Ectodermal cell (in vitro differentiated cells): ENCODE measurements at regions not wholly inside any gene's neighbourhood (a gene's known extent, or its start where the extent isn't known, plus 50 kb on each side); places are given as distances from the start of the nearest gene placed in this dataset.

ENCODE experiments used
- H3K27ac ChIP-seq: 2 replicates; pipeline ENCODE4 v1.7.0; 2013; ENCODE audit warnings: mild to moderate bottlenecking, low read depth, low read length; ENCODE audit not compliant: insufficient read depth, poor library complexity, severe bottlenecking
- H3K27me3 ChIP-seq: 2 replicates; pipeline ENCODE4 v1.7.0; 2013; ENCODE audit warnings: mild to moderate bottlenecking, low read length; ENCODE audit not compliant: insufficient read depth, control insufficient read depth, poor library complexity, severe bottlenecking
- H3K36me3 ChIP-seq: one replicate; pipeline ENCODE4 v1.7.0; 2013; ENCODE audit warnings: low read length; ENCODE audit not compliant: control insufficient read depth, insufficient read depth
- H3K4me1 ChIP-seq: one replicate; pipeline ENCODE4 v1.7.0; 2013; ENCODE audit warnings: low read length; ENCODE audit not compliant: control insufficient read depth, insufficient read depth
- H3K4me3 ChIP-seq: 2 replicates; pipeline ENCODE4 v1.7.0; 2013; ENCODE audit warnings: low read depth, low read length, control low read depth; ENCODE audit not compliant: insufficient read depth
- H3K9me3 ChIP-seq: 2 replicates; pipeline ENCODE4 v1.7.0; 2013; ENCODE audit warnings: mild to moderate bottlenecking, low read length, moderate library complexity; ENCODE audit not compliant: control insufficient read depth
- WGBS, 2 experiments: methylation state at CpG; one replicate each; pipeline ENCODE4 v1.1.7; 2013; ENCODE audit warnings: missing lambda C conversion rate in 2 of 2; 5-methylcytosine and 5-hydroxymethylcytosine counted together

DNA sequence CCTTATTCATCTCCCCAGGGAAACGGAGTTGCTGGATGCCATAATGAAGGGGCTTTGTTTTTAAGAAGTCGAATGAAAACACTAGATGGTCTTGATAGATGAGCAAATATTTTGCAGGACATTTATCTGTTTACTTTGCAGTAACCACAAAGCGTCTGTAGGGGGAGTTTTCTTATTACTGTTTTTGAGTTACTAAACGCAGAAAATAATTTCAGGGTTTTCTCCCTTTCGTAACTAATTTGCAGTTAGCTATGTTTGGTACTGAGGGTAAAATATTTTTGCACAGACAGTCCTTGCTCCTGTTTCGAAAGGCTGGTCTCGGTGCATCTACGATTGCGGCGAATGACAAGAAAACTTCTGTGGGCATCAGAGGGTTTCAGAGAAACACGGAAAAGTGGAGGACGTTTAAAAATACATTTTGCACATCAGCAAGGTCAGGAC is 505.6 kb upstream of the MKI67 start:
- Histone ChIP-seq H3K27ac (no peak overlapping the region), H3K27me3 (no peaks in the 10 kb centered on the region), H3K36me3 (no peaks in the 10 kb centered on the region), H3K9me3 (no peaks in the 10 kb centered on the region), H3K4me3 (no peak overlapping the region), H3K4me1 (no peaks in the 10 kb centered on the region)
- 68 to 70% methylated on average over 12 of the region's 12 CpGs for WGBS, 2 experiments

DNA sequence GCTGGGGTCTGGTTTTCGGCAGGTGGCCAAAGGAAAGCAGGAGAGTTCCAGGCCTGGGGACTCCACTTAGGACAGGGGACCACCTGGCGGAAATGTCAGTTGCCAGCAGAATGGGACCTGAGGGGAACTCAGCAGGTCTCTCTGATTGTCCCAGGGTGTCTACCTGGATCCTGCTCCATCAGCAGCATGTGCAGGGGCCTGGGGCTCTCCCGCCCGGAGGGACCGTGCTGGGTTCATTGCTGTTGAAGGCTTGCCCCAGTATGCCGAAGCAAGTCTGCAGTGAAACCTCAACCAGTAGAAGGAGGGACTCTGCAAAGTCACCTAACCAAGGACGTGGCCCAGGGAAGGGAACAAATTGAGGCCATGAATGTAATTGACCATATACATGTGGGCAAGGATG is 506.5 kb upstream of the MKI67 start:
- no peaks in the 10 kb centered on the region for H3K27me3 ChIP-seq
- no peaks in the 10 kb centered on the region for H3K36me3 ChIP-seq
- 94 to 95% methylated on average over 7 of the region's 7 CpGs for WGBS, 2 experiments
- H3K4me1 ChIP-seq = no peaks in the 10 kb centered on the region
- H3K9me3 ChIP-seq = no peaks in the 10 kb centered on the region
- H3K4me3 ChIP-seq = no peak overlapping the region
- H3K27ac ChIP-seq = no peak overlapping the region

DNA sequence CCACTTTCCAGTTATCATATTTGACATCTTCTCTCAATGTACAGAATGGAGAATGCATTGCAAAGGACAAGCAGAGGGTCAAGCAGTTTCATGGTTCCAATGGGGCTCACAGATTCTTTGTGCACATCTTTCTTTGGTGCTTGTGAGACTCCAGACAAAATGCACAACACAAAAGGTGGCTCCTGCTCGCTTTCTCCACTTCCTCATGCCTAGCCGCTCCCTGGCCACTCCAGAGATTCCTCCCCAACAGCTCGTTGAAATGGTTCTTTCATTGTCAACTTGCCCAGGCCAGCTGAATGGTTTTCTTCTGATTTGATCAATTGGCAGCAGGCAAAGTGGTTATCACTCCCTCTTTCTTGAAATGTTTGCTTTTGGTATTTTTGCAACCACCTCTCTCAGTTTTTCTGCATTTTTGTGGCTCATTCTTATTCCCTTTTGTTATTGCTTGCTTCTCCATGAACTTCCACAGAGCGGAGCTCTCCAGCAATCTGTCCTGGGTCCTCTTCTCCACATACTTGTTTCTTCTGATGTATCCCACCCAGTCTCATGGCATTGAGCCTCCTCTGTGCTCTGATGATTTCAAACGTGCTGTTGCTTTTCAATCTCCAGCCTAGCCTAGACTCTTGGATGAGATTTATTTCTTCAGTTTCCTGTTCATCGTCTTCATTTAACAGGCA is 507.8 kb upstream of the MKI67 start:
- H3K27me3 ChIP-seq = no peaks in the 10 kb centered on the region
- H3K4me3 ChIP-seq = no peak overlapping the region
- no peaks in the 10 kb centered on the region for H3K4me1 ChIP-seq
- H3K36me3 ChIP-seq = no peaks in the 10 kb centered on the region
- 52 to 54% methylated on average over 6 of the region's 6 CpGs for WGBS, 2 experiments
- no peaks in the 10 kb centered on the region for H3K9me3 ChIP-seq
- no peak overlapping the region for H3K27ac ChIP-seq

- Histone ChIP-seq H3K27me3 (no peaks in the 10 kb centered on the region), H3K9me3 (no peaks in the 10 kb centered on the region), H3K27ac (no peak overlapping the region), H3K4me1 (no peaks in the 10 kb centered on the region), H3K36me3 (no peaks in the 10 kb centered on the region), H3K4me3 (no peak overlapping the region)
- 88% methylated on average over 4 of the region's 4 CpGs for WGBS, 2 experiments
Measured at GRCh38 chr10:128642023-128642422, 515.8 kb upstream of the MKI67 start.

- H3K4me1 ChIP-seq = no peaks in the 10 kb centered on the region
- H3K36me3 ChIP-seq = no peaks in the 10 kb centered on the region
- no peaks in the 10 kb centered on the region for H3K27me3 ChIP-seq
- 92 to 97% methylated on average over 1 to 2 of the region's 2 CpGs for WGBS, 2 experiments
- H3K4me3 ChIP-seq = no peak overlapping the region
- no peak overlapping the region for H3K27ac ChIP-seq
- no peaks in the 10 kb centered on the region for H3K9me3 ChIP-seq
Measured at GRCh38 chr10:128642502-128642901, 516.3 kb upstream of the MKI67 start.

- 100% methylated on average over 1 of the region's 1 CpG; no CpG with 5 or more reads in 1 of the 2 experiments for WGBS, 2 experiments
- no peaks in the 10 kb centered on the region for H3K36me3 ChIP-seq
- H3K4me3 ChIP-seq = no peak overlapping the region
- H3K27ac ChIP-seq = no peak overlapping the region
- H3K27me3 ChIP-seq = no peaks in the 10 kb centered on the region
- no peaks in the 10 kb centered on the region for H3K9me3 ChIP-seq
- no peaks in the 10 kb centered on the region for H3K4me1 ChIP-seq
Measured at GRCh38 chr10:128643658-128644057, 517.4 kb upstream of the MKI67 start.

GRCh38 chr10:128645486-128645885 is 519.3 kb upstream of the MKI67 start:
- Histone ChIP-seq H3K4me1 (no peaks in the 10 kb centered on the region), H3K27ac (no peak overlapping the region), H3K9me3 (no peaks in the 10 kb centered on the region), H3K4me3 (no peak overlapping the region), H3K27me3 (no peaks in the 10 kb centered on the region), H3K36me3 (no peaks in the 10 kb centered on the region)
- WGBS, 2 experiments = 100% methylated on average over 1 to 2 of the region's 2 CpGs

DNA sequence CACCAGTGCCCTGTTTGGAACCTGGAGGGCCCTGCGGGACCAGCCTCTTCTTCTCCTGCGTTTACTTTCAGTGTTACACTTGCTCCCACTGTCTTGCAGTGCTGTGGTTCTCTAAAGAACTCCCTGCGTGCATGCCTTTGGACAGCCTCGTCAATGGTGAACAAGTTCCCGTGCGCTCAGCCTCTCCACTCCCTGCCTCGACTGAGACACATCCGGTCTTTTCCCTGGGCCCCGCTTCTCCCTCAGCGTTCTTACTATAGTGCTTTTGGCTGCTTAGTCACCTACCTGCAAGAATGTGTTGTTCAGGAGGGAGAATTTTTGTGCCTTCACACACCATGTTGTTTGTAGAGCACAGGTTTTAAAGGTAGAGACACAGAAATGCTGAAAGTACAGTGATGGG is 520.7 kb upstream of the MKI67 start:
- H3K27ac ChIP-seq = no peak overlapping the region
- H3K27me3 ChIP-seq = no peaks in the 10 kb centered on the region
- no peak overlapping the region for H3K4me3 ChIP-seq
- WGBS, 2 experiments = 83 to 86% methylated on average over 10 of the region's 10 CpGs
- H3K36me3 ChIP-seq = no peaks in the 10 kb centered on the region
- H3K9me3 ChIP-seq = no peaks in the 10 kb centered on the region
- H3K4me1 ChIP-seq = no peaks in the 10 kb centered on the region

- no peak overlapping the region for H3K4me3 ChIP-seq
- no peaks in the 10 kb centered on the region for H3K27me3 ChIP-seq
- peaks cover 4% of the 10 kb centered on the region for H3K4me1 ChIP-seq
- no peak overlapping the region for H3K27ac ChIP-seq
- H3K9me3 ChIP-seq = no peaks in the 10 kb centered on the region
- 74 to 77% methylated on average over 11 of the region's 11 CpGs for WGBS, 2 experiments
- no peaks in the 10 kb centered on the region for H3K36me3 ChIP-seq
Measured at GRCh38 chr10:128657548-128657947, 531.3 kb upstream of the MKI67 start.

DNA sequence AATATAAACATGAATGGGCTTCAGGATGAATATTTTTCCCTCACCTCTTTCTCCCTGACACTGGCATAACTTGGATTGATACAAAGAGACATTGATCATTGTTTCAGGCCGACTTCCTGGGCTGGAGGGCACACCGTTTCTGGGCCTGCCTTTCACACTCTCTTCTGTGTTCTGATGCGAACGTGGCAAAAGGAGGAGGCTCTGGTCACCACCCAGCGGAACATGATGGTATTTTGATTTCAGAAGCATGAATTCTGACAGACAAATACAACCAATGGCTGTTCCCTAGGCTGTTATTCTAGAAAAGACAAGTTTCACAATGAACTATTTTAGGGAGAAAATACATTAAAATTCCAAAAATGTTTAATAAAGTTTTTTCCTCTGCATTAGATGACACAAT is 534.5 kb upstream of the MKI67 start:
- H3K4me1 ChIP-seq = peaks cover 4% of the 10 kb centered on the region
- no peaks in the 10 kb centered on the region for H3K27me3 ChIP-seq
- no peak overlapping the region for H3K27ac ChIP-seq
- WGBS, 2 experiments = 84 to 88% methylated on average over 5 of the region's 5 CpGs
- H3K36me3 ChIP-seq = no peaks in the 10 kb centered on the region
- no peak overlapping the region for H3K4me3 ChIP-seq
- H3K9me3 ChIP-seq = no peaks in the 10 kb centered on the region
